Peyer's patch (tissue), 4 donors: ENCODE measurements at regions not wholly inside any gene's neighbourhood (a gene's known extent, or its start where the extent isn't known, plus 50 kb on each side); places are given as distances from the start of the nearest gene placed in this dataset.

Experiments
- CTCF ChIP-seq, 6 experiments: fragments of 450-650 bp in 4 of 6; fragments of 200-600 bp in 2 of 6; sonication (generic) in 1 of 6; IDR thresholded peaks; one replicate each; pipeline ENCODE4 v1.5.1; 2017 to 2019; ENCODE audit warnings: antibody characterized with exemption in 6 of 6, mild to moderate bottlenecking in 3 of 6, moderate library complexity in 1 of 6
- POLR2A ChIP-seq, 2 donors: fragments of 450-650 bp; IDR thresholded peaks; one replicate each; pipeline ENCODE4 v1.5.1; 2017; ENCODE audit warnings: antibody characterized with exemption in 2 of 2, mild to moderate bottlenecking in 2 of 2, moderate library complexity in 2 of 2

GRCh38 chr1:190936337-190936736, 458.7 kb upstream of the BRINP3 start:
- TF ChIP-seq CTCF (IDR thresholded peaks at IDR 0.05): no peak
- no peak for TF ChIP-seq POLR2A (IDR thresholded peaks at IDR 0.05)
